Neural progenitor cell (in vitro differentiated cells): ENCODE measurements at regions not wholly inside any gene's neighbourhood (a gene's known extent, or its start where the extent isn't known, plus 50 kb on each side); places are given as distances from the start of the nearest gene placed in this dataset.

ENCODE experiments used
- DNase-seq: peaks from one replicate; pipeline ENCODE4 v3.0.0-alpha.2; 2016; ENCODE audit warnings: low spot score
- H2AFZ ChIP-seq: fragments of 200-600 bp; sonication (generic); replicated peaks from 2 replicates; pipeline ENCODE4 v1.6.1; 2016; ENCODE audit warnings: antibody characterized with exemption
- H3F3A ChIP-seq: fragments of 200-600 bp; sonication (generic); 2 replicates; pipeline ENCODE4 v1.6.1; 2016; ENCODE audit warnings: antibody characterized with exemption, low read depth
- H3K27ac ChIP-seq: fragments of 200-600 bp; sonication (generic); 2 replicates; pipeline ENCODE4 v1.5.1; 2016; ENCODE audit warnings: mild to moderate bottlenecking
- H3K27me3 ChIP-seq: fragments of 200-600 bp; sonication (generic); 2 replicates; pipeline ENCODE4 v1.6.1; 2016; ENCODE audit warnings: mild to moderate bottlenecking, moderate library complexity
- H3K36me3 ChIP-seq: fragments of 200-600 bp; sonication (generic); 2 replicates; pipeline ENCODE4 v1.5.1; 2016
- H3K4me1 ChIP-seq: fragments of 200-600 bp; sonication (generic); 2 replicates; pipeline ENCODE4 v1.6.1; 2016; ENCODE audit warnings: mixed run types
- H3K4me2 ChIP-seq: fragments of 200-600 bp; sonication (generic); 2 replicates; pipeline ENCODE4 v1.6.1; 2016
- H3K4me3 ChIP-seq: fragments of 200-600 bp; sonication (generic); 2 replicates; pipeline ENCODE4 v1.5.1; 2016
- H3K79me2 ChIP-seq: fragments of 200-600 bp; sonication (generic); 2 replicates; pipeline ENCODE4 v1.6.1; 2016; ENCODE audit warnings: low read depth
- H3K9ac ChIP-seq: fragments of 200-600 bp; sonication (generic); 2 replicates; pipeline ENCODE4 v1.6.1; 2016
- H3K9me3 ChIP-seq: fragments of 200-600 bp; sonication (generic); 2 replicates; pipeline ENCODE4 v1.5.1; 2016; ENCODE audit warnings: low read depth
- H4K20me1 ChIP-seq: fragments of 200-600 bp; sonication (generic); 2 replicates; pipeline ENCODE4 v1.6.1; 2016; ENCODE audit warnings: low read depth
- H3K27ac Mint-ChIP-seq: 3 replicates; pipeline ENCODE4 v1.8.0; 2021; ENCODE audit warnings: mixed read lengths
- H3K27me3 Mint-ChIP-seq: 2 replicates; pipeline ENCODE4 v1.8.0; 2022; ENCODE audit warnings: low read depth, mild to moderate bottlenecking, inconsistent platforms, moderate library complexity, mixed read lengths; ENCODE audit not compliant: insufficient read depth
- H3K36me3 Mint-ChIP-seq: 3 replicates; pipeline ENCODE4 v1.8.0; 2021; ENCODE audit warnings: mixed read lengths
- H3K4me1 Mint-ChIP-seq: 3 replicates; pipeline ENCODE4 v1.8.0; 2021; ENCODE audit warnings: mixed read lengths
- H3K4me3 Mint-ChIP-seq: 3 replicates; pipeline ENCODE4 v1.8.0; 2021; ENCODE audit warnings: mild to moderate bottlenecking, moderate library complexity, mixed read lengths
- H3K9me3 Mint-ChIP-seq: 3 replicates; pipeline ENCODE4 v1.8.0; 2020; ENCODE audit warnings: mixed read lengths
- EZH2 ChIP-seq: fragments of 200-600 bp; sonication (generic); IDR thresholded peaks from 2 replicates; pipeline ENCODE4 v1.6.1; 2017; ENCODE audit warnings: antibody characterized with exemption, mild to moderate bottlenecking, moderate library complexity
- EZH2phosphoT487 ChIP-seq: fragments of 200-600 bp; sonication (generic); IDR thresholded peaks from 2 replicates; pipeline ENCODE4 v1.6.1; 2017; ENCODE audit warnings: antibody characterized with exemption
- TF ChIP-seq, protein P1 (sequence below): fragments of 200-600 bp; sonication (generic); IDR thresholded peaks from 2 replicates; pipeline ENCODE4 v1.5.1; 2017; ENCODE audit warnings: antibody characterized with exemption, mild to moderate bottlenecking

DNA sequence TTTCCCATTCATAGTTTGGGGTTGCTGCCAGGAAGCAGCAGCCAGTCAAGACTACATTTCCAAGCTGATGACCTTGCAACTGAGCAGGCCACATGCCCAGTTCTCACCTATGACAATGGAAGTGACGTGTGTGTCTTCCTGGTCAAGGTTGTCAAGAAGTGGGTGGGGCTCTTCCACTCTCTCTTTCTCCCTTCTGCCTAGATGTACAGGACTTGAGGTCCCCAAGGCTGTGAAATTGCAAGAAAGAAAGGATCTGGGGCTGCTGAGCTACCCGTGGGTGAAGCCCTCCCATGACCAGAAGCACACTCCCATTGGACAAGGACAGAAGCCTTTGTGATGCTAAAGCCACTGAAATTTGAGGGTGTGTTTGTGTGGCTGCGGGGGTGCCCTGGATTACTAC lies 175.1 kb downstream of the LINC00237 start:
- Histone ChIP-seq H3F3A (no peaks in the 10 kb centered on the region), H2AFZ (no peak overlapping the region), H3K9me3 (no peaks in the 10 kb centered on the region), H3K4me2 (no peak overlapping the region), H3K27ac (no peak overlapping the region), H3K4me1 (no peaks in the 10 kb centered on the region), H3K36me3 (no peaks in the 10 kb centered on the region), H3K27me3 (no peaks in the 10 kb centered on the region), H3K4me3 (no peak overlapping the region), H3K79me2 (no peaks in the 10 kb centered on the region), H4K20me1 (no peaks in the 10 kb centered on the region), H3K9ac (no peak overlapping the region)
- Mint-ChIP-seq H3K9me3 (peaks cover 2% of the 10 kb centered on the region), H3K27me3 (peaks cover 4% of the 10 kb centered on the region), H3K4me1 (peaks cover 20% of the 10 kb centered on the region), H3K36me3 (no peaks in the 10 kb centered on the region), H3K4me3 (peak overlapping the region; percentile 62), H3K27ac (no peak overlapping the region)
- no peak for DNase-seq
- TF ChIP-seq, protein P1, sequence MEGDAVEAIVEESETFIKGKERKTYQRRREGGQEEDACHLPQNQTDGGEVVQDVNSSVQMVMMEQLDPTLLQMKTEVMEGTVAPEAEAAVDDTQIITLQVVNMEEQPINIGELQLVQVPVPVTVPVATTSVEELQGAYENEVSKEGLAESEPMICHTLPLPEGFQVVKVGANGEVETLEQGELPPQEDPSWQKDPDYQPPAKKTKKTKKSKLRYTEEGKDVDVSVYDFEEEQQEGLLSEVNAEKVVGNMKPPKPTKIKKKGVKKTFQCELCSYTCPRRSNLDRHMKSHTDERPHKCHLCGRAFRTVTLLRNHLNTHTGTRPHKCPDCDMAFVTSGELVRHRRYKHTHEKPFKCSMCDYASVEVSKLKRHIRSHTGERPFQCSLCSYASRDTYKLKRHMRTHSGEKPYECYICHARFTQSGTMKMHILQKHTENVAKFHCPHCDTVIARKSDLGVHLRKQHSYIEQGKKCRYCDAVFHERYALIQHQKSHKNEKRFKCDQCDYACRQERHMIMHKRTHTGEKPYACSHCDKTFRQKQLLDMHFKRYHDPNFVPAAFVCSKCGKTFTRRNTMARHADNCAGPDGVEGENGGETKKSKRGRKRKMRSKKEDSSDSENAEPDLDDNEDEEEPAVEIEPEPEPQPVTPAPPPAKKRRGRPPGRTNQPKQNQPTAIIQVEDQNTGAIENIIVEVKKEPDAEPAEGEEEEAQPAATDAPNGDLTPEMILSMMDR, result no peak
- TF ChIP-seq EZH2phosphoT487 (no peak), EZH2 (no peak)

DNA sequence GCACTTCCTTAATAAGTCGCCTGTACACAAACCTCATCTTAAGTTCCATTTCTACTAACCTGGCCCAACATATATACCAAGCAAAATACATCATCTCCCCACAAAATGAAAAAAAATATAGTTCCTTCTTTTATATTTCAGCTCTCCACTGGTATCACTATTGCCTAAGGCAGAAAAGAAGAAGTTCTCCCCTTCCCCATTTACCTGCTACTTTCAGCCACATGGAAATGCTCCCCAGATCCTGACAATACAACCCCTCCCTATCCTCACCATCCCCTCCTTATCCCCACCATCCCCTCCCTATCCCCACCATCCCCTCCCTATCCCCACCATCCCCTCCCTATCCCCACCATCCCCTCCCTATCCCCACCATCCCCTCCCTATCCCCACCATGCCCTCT lies 175.7 kb downstream of the LINC00237 start:
- no peaks in the 10 kb centered on the region for H3K79me2 ChIP-seq
- no peak overlapping the region for H2AFZ ChIP-seq
- no peaks in the 10 kb centered on the region for H3K36me3 ChIP-seq
- no peaks in the 10 kb centered on the region for H3K4me1 ChIP-seq
- DNase-seq, result no peak
- H3K27ac ChIP-seq, result no peak overlapping the region
- Mint-ChIP-seq H3K27me3 (peaks cover 4% of the 10 kb centered on the region), H3K27ac (no peak overlapping the region), H3K36me3 (no peaks in the 10 kb centered on the region), H3K4me3 (no peak overlapping the region), H3K4me1 (peaks cover 23% of the 10 kb centered on the region), H3K9me3 (peaks cover 2% of the 10 kb centered on the region)
- no peaks in the 10 kb centered on the region for H4K20me1 ChIP-seq
- H3K9me3 ChIP-seq, result no peaks in the 10 kb centered on the region
- H3F3A ChIP-seq, result no peaks in the 10 kb centered on the region
- H3K27me3 ChIP-seq, result no peaks in the 10 kb centered on the region
- H3K9ac ChIP-seq, result no peak overlapping the region
- H3K4me2 ChIP-seq, result no peak overlapping the region
- TF ChIP-seq EZH2phosphoT487, result no peak
- TF ChIP-seq EZH2, result no peak
- TF ChIP-seq, protein P1, result no peak
- H3K4me3 ChIP-seq, result no peak overlapping the region

DNA sequence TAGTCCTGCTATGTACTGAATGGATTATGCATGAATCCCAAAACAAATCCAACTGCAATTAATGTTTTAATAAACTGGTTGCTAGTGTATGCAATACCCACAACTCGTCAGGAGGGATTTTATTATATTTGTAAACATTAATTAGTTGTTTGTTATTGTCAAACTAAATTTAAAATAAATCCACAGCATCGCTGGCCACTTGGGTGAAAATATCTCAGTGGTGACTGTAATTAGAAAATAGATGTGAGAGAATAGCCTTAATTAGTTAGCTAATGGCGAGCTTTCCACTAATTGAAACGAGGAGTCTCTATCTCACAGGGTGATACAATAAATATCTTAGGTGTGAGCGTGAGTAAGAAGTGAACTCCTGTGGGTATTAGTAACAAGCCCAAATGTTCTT lies 176.8 kb downstream of the LINC00237 start:
- Histone ChIP-seq H3K4me3 (no peak overlapping the region), H3K36me3 (no peaks in the 10 kb centered on the region), H3K4me2 (no peak overlapping the region), H3K4me1 (no peaks in the 10 kb centered on the region), H3F3A (no peaks in the 10 kb centered on the region), H4K20me1 (no peaks in the 10 kb centered on the region), H3K79me2 (no peaks in the 10 kb centered on the region), H3K9ac (no peak overlapping the region), H3K27me3 (no peaks in the 10 kb centered on the region), H2AFZ (no peak overlapping the region), H3K27ac (no peak overlapping the region), H3K9me3 (no peaks in the 10 kb centered on the region)
- no peak overlapping the region for H3K27ac Mint-ChIP-seq
- H3K4me3 Mint-ChIP-seq, result no peak overlapping the region
- peaks cover 28% of the 10 kb centered on the region for H3K4me1 Mint-ChIP-seq
- peaks cover 4% of the 10 kb centered on the region for H3K27me3 Mint-ChIP-seq
- no peak for DNase-seq
- H3K36me3 Mint-ChIP-seq, result no peaks in the 10 kb centered on the region
- TF ChIP-seq, protein P1, result no peak
- TF ChIP-seq EZH2, result no peak
- TF ChIP-seq EZH2phosphoT487, result no peak
- H3K9me3 Mint-ChIP-seq, result peaks cover 2% of the 10 kb centered on the region
